ENCODE measurements at regions not wholly inside any gene's neighbourhood (a gene's known extent, or its start where the extent isn't known, plus 50 kb on each side); places are given as distances from the start of the nearest gene placed in this dataset.

GRCh38 chr2:23112517-23112916 lies 272.5 kb upstream of the KLHL29 start:
- TF ChIP-seq CTCF (conservative IDR thresholded peaks at IDR 0.05), result no peak
- no peak for TF ChIP-seq ZFX (IDR thresholded peaks at IDR 0.05)

Data from C4-2B (cell line).